HuH-7 (cell line): ENCODE measurements at regions not wholly inside any gene's neighbourhood (a gene's known extent, or its start where the extent isn't known, plus 50 kb on each side); places are given as distances from the start of the nearest gene placed in this dataset.

Source experiments
- DNase-seq: peaks from one replicate; pipeline ENCODE4 v3.0.0; 2011; ENCODE audit warnings: low spot score

- DNase-seq: no peak
Measured at GRCh38 chr4:81667539-81667938, 195.8 kb upstream of the RASGEF1B start.

DNA sequence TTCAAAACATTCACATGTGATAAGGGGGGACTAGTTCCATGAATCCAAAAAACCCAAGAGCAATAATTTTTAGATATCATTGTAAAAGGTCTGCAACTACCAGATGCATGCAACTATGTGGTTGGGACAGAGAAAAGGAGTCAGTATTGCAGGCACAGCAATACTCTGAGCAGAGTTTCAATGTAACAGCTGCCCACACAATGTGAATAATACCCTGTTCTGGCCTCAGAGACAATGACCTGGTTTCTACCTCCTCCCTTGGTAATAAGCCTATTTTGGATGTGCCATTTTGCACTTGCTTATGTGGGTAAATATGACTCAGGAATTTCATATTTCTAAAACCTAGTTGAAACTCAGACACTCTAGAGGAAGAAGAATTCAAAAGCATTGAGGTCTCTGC is 194.8 kb upstream of the RASGEF1B start:
- no peak for DNase-seq

GRCh38 chr4:81665649-81666048 is 193.9 kb upstream of the RASGEF1B start:
- DNase-seq: no peak

DNA sequence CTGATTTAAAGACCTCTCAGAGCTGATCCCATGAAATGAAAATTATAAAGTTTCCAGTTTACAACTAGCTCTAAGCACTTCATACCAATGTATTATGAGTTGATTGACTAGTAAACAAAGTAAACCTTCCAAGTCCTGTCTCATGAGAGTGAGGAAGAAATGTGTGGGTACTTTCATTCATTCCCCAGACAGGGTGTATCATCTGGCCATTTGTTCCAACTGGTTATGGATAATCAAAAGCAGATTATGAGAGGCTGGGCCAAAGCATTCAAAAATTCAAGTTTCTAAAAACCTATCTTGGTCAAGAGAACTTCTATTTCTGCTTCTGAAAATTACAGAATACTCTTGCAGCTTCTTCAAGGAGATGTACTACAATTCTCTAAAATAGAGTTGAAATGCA is 193.3 kb upstream of the RASGEF1B start:
- no peak for DNase-seq

DNA sequence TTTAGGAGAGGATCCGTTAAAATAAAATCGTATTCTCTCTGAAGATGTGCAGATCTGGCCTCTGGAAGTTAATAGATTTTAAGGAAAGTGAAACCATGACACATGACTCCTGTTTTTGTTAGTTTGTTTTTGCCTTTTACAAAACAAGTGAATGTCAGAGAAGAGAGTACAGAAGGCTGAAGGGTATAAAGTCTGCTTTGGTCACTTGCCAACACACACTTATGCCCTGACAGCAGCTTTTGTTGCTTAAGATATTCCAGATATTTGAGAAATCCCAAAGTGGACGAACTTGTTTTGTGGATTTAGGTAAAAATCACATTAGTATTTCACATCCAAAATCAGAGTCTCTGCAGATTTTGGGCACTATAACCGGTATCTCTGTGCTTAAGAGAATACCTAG is 192.4 kb upstream of the RASGEF1B start:
- DNase-seq: no peak

- no peak for DNase-seq
Measured at GRCh38 chr4:81663368-81663767, 191.7 kb upstream of the RASGEF1B start.

DNA sequence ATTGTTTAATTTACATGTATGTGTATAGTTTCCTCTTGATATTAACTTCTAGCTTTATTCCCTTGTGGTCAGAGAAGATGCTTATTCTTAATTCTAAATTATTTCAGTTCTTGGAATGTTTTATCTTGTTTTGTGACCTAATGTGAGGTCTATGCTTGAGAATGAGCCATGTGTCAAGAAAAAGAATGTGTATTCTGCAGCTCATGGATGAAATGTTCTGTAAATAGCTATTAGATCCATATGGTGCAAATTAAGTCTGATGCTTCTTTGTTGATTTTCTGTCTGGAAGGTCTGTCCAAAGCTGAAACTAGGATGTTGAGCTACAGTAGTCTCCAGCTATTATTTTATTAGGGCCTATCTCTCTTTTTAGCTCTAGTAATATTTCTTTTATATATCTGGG is 187.3 kb upstream of the RASGEF1B start:
- no peak for DNase-seq

- no peak for DNase-seq
Measured at GRCh38 chr4:81652069-81652478, 180.4 kb upstream of the RASGEF1B start.

DNA sequence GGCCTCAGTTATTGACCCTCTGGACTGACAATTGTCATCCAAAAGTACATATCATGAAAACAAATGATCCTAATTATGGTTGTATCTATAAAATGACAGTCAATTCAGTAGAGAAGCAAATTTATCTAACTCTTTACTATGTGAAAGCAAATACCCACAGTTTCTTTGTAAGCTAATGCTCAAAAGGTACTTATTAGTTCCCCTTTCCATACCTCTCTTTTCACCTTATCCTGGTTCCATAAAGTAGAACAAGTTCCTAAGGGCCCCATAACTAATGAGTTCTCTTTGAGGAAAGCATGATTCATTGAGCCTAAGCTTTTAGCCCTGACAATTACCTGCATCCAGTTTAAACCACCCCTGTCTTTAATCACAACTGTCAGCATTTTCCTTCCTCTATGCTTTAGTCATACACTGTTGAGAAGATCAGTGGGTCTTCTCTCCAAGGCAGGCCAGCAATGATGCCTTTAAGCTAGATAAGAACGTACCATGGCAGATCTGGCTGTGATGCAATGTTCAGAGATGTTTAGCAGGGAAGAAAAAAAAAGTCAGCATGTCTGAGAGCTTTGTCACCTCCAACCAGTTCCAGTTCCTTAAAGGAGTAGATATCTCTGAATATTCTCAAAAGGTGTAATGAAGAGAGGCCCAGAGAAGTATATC is 179.7 kb upstream of the RASGEF1B start:
- no peak for DNase-seq

DNA sequence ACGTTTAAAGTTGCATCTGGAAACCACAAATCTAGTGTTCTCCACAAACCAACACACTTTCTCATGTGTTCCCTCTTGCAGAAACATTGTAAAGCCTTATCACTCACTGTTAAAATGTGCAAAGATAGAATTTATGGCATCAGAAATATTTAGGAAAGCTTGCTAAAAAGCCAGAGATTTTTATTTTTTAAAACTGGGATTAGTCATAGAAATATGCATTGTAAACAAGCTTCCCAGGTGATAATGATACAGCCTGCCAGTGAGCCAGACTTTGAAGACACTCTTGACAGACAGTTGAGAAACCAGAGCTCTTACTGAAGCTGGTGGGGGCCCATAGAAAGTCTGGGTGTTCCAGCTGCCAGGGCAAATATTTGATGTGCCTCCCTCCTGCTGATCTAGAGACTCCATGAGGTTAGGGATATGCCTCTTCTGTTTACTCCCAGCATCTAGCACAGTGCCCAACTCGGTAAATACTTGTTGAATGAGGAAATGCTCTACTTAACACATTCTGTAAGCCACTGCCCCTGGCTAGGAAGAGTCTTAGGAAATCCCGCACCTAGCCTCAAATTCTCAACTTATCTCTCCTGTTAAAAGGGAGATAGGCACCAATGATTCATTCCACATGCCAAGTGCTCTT is 179.0 kb upstream of the RASGEF1B start:
- DNase-seq: no peak

DNA sequence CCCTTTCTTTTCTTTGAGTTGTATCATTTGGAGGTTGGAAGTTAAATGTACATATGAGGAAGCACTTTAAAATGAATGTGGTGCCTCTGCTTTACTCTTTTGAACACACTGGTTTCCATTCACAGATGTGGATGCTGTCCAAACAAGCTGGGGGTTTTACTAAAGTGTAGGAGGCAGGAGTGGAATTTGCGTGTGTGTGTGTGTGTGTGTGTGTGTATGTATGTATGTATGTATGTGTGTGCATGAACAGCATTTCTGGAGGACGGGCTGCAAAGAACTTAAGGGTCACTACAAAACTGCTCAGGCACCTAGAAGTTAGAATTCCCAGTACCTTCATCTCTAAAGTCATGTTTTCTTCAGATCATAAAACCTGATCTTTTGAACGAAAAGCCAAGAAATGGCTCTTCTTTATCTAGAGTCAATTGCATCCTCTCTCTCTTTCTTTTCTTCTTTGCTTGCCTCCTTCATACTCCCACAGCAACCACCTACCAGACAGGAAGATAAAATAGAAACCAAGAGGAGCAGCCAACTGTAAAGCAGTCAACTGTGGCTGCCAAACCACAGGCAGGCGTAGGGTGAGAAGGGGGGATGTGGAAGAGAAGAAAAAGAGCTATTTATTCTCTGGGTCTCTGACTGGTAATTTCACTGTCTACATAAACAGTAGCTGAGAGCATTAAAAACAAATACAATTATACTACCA is 177.0 kb upstream of the RASGEF1B start:
- no peak for DNase-seq

DNA sequence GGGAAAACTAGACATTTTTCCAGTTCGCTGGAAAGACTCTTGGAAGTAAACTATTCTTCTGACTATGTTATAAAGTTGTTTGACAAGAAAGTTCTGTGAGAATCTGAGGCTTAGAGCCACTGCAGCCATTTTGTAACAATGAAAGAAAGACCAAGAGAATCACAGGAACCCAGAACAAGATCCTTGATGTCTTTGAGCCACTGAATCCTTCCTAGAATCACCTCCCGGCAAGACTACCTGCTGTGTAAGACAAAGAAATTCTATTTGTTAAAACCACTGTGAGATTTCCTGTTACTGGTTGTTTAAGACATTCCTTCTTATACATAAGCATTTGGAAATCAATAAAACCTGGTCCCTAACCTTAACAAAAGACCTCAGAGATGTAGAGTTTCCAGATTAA is 175.7 kb upstream of the RASGEF1B start:
- DNase-seq: no peak

DNA sequence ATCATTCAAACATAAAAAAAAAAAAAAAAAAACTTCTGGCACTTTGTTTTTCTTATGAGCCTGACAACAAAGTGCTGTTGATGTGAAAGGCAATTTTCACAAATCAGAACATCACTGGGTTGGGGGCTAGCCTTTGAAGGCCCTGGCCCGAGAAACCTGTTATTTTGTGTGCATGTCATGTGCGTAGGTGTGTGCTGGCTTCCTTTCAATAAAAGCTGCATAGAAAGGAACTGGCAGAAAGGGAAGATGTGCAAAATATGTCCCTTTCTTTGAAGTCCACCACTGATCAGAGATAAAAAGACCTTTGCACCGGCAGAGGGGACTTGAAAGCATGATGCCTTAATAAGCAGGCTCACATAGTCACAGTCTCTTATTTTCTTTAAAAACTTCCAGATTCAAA is 170.8 kb upstream of the RASGEF1B start:
- DNase-seq: no peak

- DNase-seq: no peak
Measured at GRCh38 chr4:81639248-81639647, 167.5 kb upstream of the RASGEF1B start.

DNA sequence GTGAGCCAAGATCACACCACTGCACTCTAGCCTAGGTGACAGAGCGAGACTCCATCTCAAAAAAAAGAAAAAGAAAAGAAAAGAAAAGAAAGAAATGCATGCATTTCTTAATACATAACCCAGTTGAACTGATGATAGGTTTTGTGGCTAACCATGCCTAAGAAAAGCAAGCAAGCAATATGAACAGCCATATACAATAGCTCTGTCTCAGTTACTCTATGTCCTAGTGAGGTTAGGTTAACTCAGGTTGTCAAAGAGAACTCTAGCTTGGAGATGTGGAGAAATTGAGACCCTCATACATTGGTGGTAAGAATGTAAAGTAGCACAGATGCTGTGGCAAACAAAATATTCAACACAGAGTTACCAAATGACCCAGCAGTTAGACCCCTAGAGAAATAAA is 167.0 kb upstream of the RASGEF1B start:
- DNase-seq: no peak

- no peak for DNase-seq
Measured at GRCh38 chr4:81635739-81636138, 164.0 kb upstream of the RASGEF1B start.

GRCh38 chr4:81634766-81635549 is 163.3 kb upstream of the RASGEF1B start:
- no peak for DNase-seq

- no peak for DNase-seq
Measured at GRCh38 chr4:81634165-81634564, 162.5 kb upstream of the RASGEF1B start.

DNA sequence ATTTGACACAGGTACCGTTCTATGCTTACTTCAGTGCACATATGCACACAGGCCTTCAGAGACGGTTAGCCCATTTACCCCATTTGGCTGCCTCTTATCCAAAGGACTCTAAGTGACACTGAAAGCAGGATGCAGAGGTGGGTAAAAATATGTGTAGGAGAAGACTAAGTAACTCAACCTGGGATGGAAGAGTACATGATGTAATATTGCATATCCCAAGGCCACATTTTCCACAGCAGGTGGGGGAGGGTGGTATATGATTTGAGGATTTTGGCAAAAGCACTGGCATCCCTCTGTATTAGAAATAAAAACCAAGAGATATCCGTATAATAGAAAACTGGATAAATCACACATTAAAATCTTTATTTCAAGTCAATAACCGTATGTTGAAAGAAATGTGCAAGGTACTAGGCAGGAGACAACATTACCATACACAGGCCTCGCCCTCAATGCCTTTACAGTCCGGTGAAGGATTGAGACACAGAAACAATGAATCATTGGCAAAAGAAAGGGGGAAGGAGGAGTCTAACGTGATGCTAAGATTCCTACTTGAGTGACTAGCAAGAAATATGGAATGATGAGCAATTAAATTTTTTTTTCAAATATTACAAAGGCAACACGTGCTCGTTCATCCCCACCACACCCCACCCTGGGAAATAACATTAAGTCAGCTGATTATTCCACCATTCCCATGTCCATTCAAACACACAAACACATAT is 161.0 kb upstream of the RASGEF1B start:
- DNase-seq: no peak

- no peak for DNase-seq
Measured at GRCh38 chr4:81631958-81632441, 160.3 kb upstream of the RASGEF1B start.

GRCh38 chr4:81629366-81629765 is 157.7 kb upstream of the RASGEF1B start:
- DNase-seq: no peak

GRCh38 chr4:81628489-81628888 is 156.8 kb upstream of the RASGEF1B start:
- DNase-seq: no peak
